ENCODE measurements at regions not wholly inside any gene's neighbourhood (a gene's known extent, or its start where the extent isn't known, plus 50 kb on each side); places are given as distances from the start of the nearest gene placed in this dataset.

GRCh38 chr7:131210618-131211017, 117.1 kb upstream of the MKLN1 start:
- Histone ChIP-seq H3K4me3 (no peak overlapping the region), H3K4me1 (peaks cover 3% of the 10 kb centered on the region), H3K27me3 (no peaks in the 10 kb centered on the region), H3K27ac (peak overlapping the region in 1 of 2 donors; percentile 68), H3K36me3 (ENCODE audit: low read depth, missing control alignments) (no peaks in the 10 kb centered on the region), H3K9me3 (no peaks in the 10 kb centered on the region)
- no peak for DNase-seq
- no peak for TF ChIP-seq CTCF (IDR thresholded peaks at IDR 0.05)
- TF ChIP-seq POLR2A (IDR thresholded peaks at IDR 0.05): no peak
- WGBS, 2 donors: 49 to 80% methylated on average over 1 to 2 of the region's 2 CpGs
- intact Hi-C loops (cut with DNase I; ENCODE audit: low total_unique reads): no loop called here

GRCh38 chr7:131211500-131211899, 116.2 kb upstream of the MKLN1 start:
- Histone ChIP-seq H3K4me1 (peaks cover 3% of the 10 kb centered on the region), H3K36me3 (ENCODE audit: low read depth, missing control alignments) (no peaks in the 10 kb centered on the region), H3K27me3 (no peaks in the 10 kb centered on the region), H3K27ac (peak overlapping the region in 1 of 2 donors; percentile 70), H3K9me3 (no peaks in the 10 kb centered on the region), H3K4me3 (no peak overlapping the region)
- intact Hi-C loops (cut with DNase I; ENCODE audit: low total_unique reads): no loop called here
- WGBS, 2 donors: 47 to 70% methylated on average over 1 of the region's 1 CpG
- no peak for TF ChIP-seq POLR2A (IDR thresholded peaks at IDR 0.05)
- TF ChIP-seq CTCF (IDR thresholded peaks at IDR 0.05): no peak
- DNase-seq: no peak

GRCh38 chr7:131212114-131212513, 115.6 kb upstream of the MKLN1 start:
- no peaks in the 10 kb centered on the region for H3K27me3 ChIP-seq
- no peak for DNase-seq
- H3K4me3 ChIP-seq: no peak overlapping the region
- H3K36me3 ChIP-seq (ENCODE audit: low read depth, missing control alignments): no peaks in the 10 kb centered on the region
- no peaks in the 10 kb centered on the region for H3K9me3 ChIP-seq
- peak overlapping the region in 1 of 2 donors; percentile 70 for H3K27ac ChIP-seq
- no peak for TF ChIP-seq CTCF (IDR thresholded peaks at IDR 0.05)
- no peak for TF ChIP-seq POLR2A (IDR thresholded peaks at IDR 0.05)
- intact Hi-C loops (cut with DNase I; ENCODE audit: low total_unique reads): no loop called here
- peaks cover 3% of the 10 kb centered on the region for H3K4me1 ChIP-seq

GRCh38 chr7:131218727-131219128, 108.9 kb upstream of the MKLN1 start:
- no peaks in the 10 kb centered on the region for H3K27me3 ChIP-seq
- peaks cover 22% of the 10 kb centered on the region for H3K4me1 ChIP-seq
- no peak overlapping the region for H3K4me3 ChIP-seq
- no peak for DNase-seq
- TF ChIP-seq POLR2A (IDR thresholded peaks at IDR 0.05): no peak
- TF ChIP-seq CTCF (IDR thresholded peaks at IDR 0.05): no peak
- peak overlapping the region in 1 of 2 donors; percentile 89 for H3K27ac ChIP-seq
- H3K36me3 ChIP-seq (ENCODE audit: low read depth, missing control alignments): no peaks in the 10 kb centered on the region
- WGBS, 2 donors: 48 to 50% methylated on average over 3 of the region's 3 CpGs
- no peaks in the 10 kb centered on the region for H3K9me3 ChIP-seq
- intact Hi-C loops (cut with DNase I; ENCODE audit: low total_unique reads): no loop called here

- no peak for TF ChIP-seq CTCF (IDR thresholded peaks at IDR 0.05)
- H3K36me3 ChIP-seq (ENCODE audit: low read depth, missing control alignments): no peaks in the 10 kb centered on the region
- DNase-seq: peak; percentile 79
- no peaks in the 10 kb centered on the region for H3K9me3 ChIP-seq
- H3K4me3 ChIP-seq: no peak overlapping the region
- H3K4me1 ChIP-seq: peaks cover 22% of the 10 kb centered on the region
- peak overlapping the region; percentile 82 to 89 for H3K27ac ChIP-seq
- 41 to 47% methylated on average over 8 of the region's 8 CpGs for WGBS, 2 donors
- intact Hi-C loops (cut with DNase I; ENCODE audit: low total_unique reads): no loop called here
- no peaks in the 10 kb centered on the region for H3K27me3 ChIP-seq
Observed at GRCh38 chr7:131219312-131220041, 108.2 kb upstream of the MKLN1 start.

Data from testis (tissue), 2 donors.